Prostate gland (tissue), 2 donors: ENCODE measurements at regions not wholly inside any gene's neighbourhood (a gene's known extent, or its start where the extent isn't known, plus 50 kb on each side); places are given as distances from the start of the nearest gene placed in this dataset.

Experiments
- CTCF ChIP-seq, 4 experiments: fragments of 200-600 bp in 2 of 4; fragments of 450-650 bp in 2 of 4; sonication (generic) in 2 of 4; IDR thresholded peaks; 1 replicate in 3 of 4; 2 replicates in 1 of 4; pipeline ENCODE4 v1.5.1; 2016 to 2019; ENCODE audit warnings: antibody characterized with exemption in 4 of 4, mild to moderate bottlenecking in 2 of 4, moderate library complexity in 2 of 4
- POLR2A ChIP-seq: fragments of 450-650 bp; IDR thresholded peaks from one replicate; pipeline ENCODE4 v1.6.1; 2016; ENCODE audit warnings: antibody characterized with exemption, mild to moderate bottlenecking

- no peak for TF ChIP-seq CTCF (IDR thresholded peaks at IDR 0.05)
- no peak for TF ChIP-seq POLR2A
Measured at GRCh38 chr6:776951-777350, 84.0 kb upstream of the EXOC2 start.
